B cell (primary cell): ENCODE measurements at regions not wholly inside any gene's neighbourhood (a gene's known extent, or its start where the extent isn't known, plus 50 kb on each side); places are given as distances from the start of the nearest gene placed in this dataset.

ENCODE experiments used
- ATAC-seq: fragments of 200-7000 bp; cut with Tn5 transposase; one replicate; pipeline ENCODE4 v1.10.0; 2021; ENCODE audit warnings: low read depth, mild to moderate bottlenecking, moderate number of reproducible peaks, moderate library complexity
- CTCF ChIA-PET: fragments of 350-600 bp; sonication (Branson Sonifier 250); formaldehyde crosslinking; loops from one replicate; lab custom pipeline; 2021; ENCODE audit warnings: antibody characterized with exemption, inconsistent platforms; lab: Charles Lee
- POLR2A ChIA-PET: fragments of 350-600 bp; sonication (Branson Sonifier 250); formaldehyde crosslinking; loops from one replicate; lab custom pipeline; 2021; ENCODE audit warnings: antibody characterized with exemption; lab: Charles Lee
- DNase-seq: peaks from one replicate; pipeline ENCODE4 v3.0.0; 2013
- H2AFZ ChIP-seq: 2 replicates; pipeline ENCODE4 v1.6.1; 2012; ENCODE audit warnings: mild to moderate bottlenecking, low read depth, low read length; ENCODE audit not compliant: insufficient read depth, poor library complexity, severe bottlenecking
- H3K27ac ChIP-seq, 2 donors: 1 replicate in 1 of 2; 2 replicates in 1 of 2; pipeline ENCODE4 v1.5.1; 2012 to 2013; ENCODE audit warnings: low read length in 2 of 2, mild to moderate bottlenecking in 2 of 2, moderate library complexity in 1 of 2
- H3K27me3 ChIP-seq, 4 experiments: fragments of 200-600 bp in 1 of 4; sonication (generic) in 1 of 4; replicated peaks in 1 of 4; 1 replicate in 2 of 4; 2 replicates in 2 of 4; pipeline versions ENCODE4 v1.6.1 to v1.7.0; 2013 to 2016; ENCODE audit warnings: low read length in 3 of 4, mild to moderate bottlenecking in 2 of 4, mixed read lengths in 1 of 4, moderate library complexity in 1 of 4; ENCODE audit not compliant: insufficient read depth in 4 of 4, control insufficient read depth in 3 of 4; ENCODE audit errors: control extremely low read depth in 1 of 4
- H3K36me3 ChIP-seq, 2 experiments: replicated peaks in 1 of 2; 1 replicate in 1 of 2; 2 replicates in 1 of 2; pipeline versions ENCODE4 v1.6.1 to v1.7.1; 2013; ENCODE audit warnings: low read length in 1 of 2; ENCODE audit not compliant: insufficient read depth in 2 of 2, control insufficient read depth in 1 of 2; ENCODE audit errors: control extremely low read depth in 1 of 2, extremely low read depth in 1 of 2
- H3K4me1 ChIP-seq, 2 donors: fragments of 200-600 bp in 1 of 2; sonication (generic) in 1 of 2; 1 replicate in 1 of 2; 2 replicates in 1 of 2; pipeline versions ENCODE4 v1.5.1 to v1.6.1; 2013 to 2017; ENCODE audit warnings: low read length in 2 of 2; ENCODE audit not compliant: control insufficient read depth in 2 of 2, insufficient read depth in 2 of 2
- H3K4me2 ChIP-seq: replicated peaks from 2 replicates; pipeline ENCODE3; 2012; ENCODE audit warnings: mild to moderate bottlenecking, low read depth, low read length; ENCODE audit not compliant: poor library complexity, severe bottlenecking
- H3K4me3 ChIP-seq, 5 experiments: fragments of 200-600 bp in 1 of 5; sonication (generic) in 1 of 5; 1 replicate in 3 of 5; 2 replicates in 2 of 5; pipeline versions ENCODE4 v1.5.1 to v1.7.0; 2011 to 2016; ENCODE audit warnings: low read length in 4 of 5, mild to moderate bottlenecking in 4 of 5, low read depth in 2 of 5, control low read depth in 1 of 5, moderate library complexity in 1 of 5; ENCODE audit not compliant: insufficient read depth in 1 of 5; ENCODE audit errors: control extremely low read depth in 1 of 5, extremely low read depth in 1 of 5
- H3K79me2 ChIP-seq: fragments of 200-600 bp; sonication (generic); one replicate; pipeline ENCODE4 v1.6.0; 2016; ENCODE audit warnings: low read length; ENCODE audit not compliant: control insufficient read depth, insufficient read depth
- H3K9ac ChIP-seq: fragments of 200-600 bp; sonication (generic); 2 replicates; pipeline ENCODE4 v1.6.1; 2017; ENCODE audit warnings: mild to moderate bottlenecking, low read length, moderate library complexity
- H3K9me3 ChIP-seq, 3 donors: one replicate each; pipeline versions ENCODE4 v1.6.1 to v1.7.1; 2013; ENCODE audit warnings: low read length in 2 of 3; ENCODE audit not compliant: control insufficient read depth in 2 of 3, insufficient read depth in 1 of 3; ENCODE audit errors: control extremely low read depth in 1 of 3
- H4K20me1 ChIP-seq: 2 replicates; pipeline ENCODE4 v1.6.0; 2012; ENCODE audit warnings: mild to moderate bottlenecking, low read length; ENCODE audit not compliant: insufficient read depth, control insufficient read depth, poor library complexity, severe bottlenecking
- H3K27ac Mint-ChIP-seq: one replicate; pipeline ENCODE4 v1.8.0; 2021; ENCODE audit warnings: mixed read lengths
- H3K27me3 Mint-ChIP-seq: one replicate; pipeline ENCODE4 v1.8.0; 2021; ENCODE audit warnings: mixed read lengths
- H3K4me1 Mint-ChIP-seq: one replicate; pipeline ENCODE4 v1.8.0; 2021; ENCODE audit warnings: mixed read lengths
- H3K4me3 Mint-ChIP-seq: one replicate; pipeline ENCODE4 v1.8.0; 2021; ENCODE audit warnings: mixed read lengths
- H3K9me3 Mint-ChIP-seq: one replicate; pipeline ENCODE4 v1.8.0; 2022; ENCODE audit warnings: mixed read lengths; ENCODE audit not compliant: insufficient read depth
- CTCF ChIP-seq: fragments of 200-600 bp; IDR thresholded peaks from one replicate; pipeline ENCODE4 v1.8.0; 2022; ENCODE audit warnings: antibody characterized with exemption, mild to moderate bottlenecking
- EZH2 ChIP-seq: IDR thresholded peaks from 2 replicates; pipeline ENCODE4 v1.6.1; 2012; ENCODE audit warnings: borderline replicate concordance, low read depth, mild to moderate bottlenecking, moderate library complexity, low read length; ENCODE audit not compliant: insufficient read depth, poor library complexity, severe bottlenecking
- WGBS: methylation state at CpG from one replicate; pipeline ENCODE4 v1.1.5; 2013; ENCODE audit warnings: missing lambda C conversion rate; ENCODE audit not compliant: insufficient coverage; 5-methylcytosine and 5-hydroxymethylcytosine counted together
- intact Hi-C: fragments of 100-400 bp; cut with micrococcal nuclease; formaldehyde crosslinking; loops from one replicate; pipeline ENCODE4 v1.10.0; 2022

DNA sequence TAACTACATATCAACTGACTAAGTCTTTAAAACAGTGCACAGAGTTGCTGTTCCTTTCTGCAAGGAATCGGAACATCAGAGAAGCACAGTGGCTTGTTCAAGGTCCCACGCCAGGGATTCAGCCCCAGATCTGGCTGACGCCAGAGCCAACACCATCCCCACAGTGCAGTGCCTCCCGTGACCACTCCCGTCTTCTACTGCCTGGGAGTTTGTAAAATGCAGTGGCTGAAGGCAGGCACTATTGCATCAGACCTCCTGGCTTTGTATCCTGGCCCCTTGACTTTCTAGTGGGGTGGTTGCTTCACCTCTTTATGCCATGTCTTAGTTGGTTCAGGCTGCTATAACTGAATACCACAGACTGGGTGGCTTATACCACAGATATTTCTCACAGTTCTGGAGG, 131.0 kb downstream of the NSG2 start:
- H3K79me2 ChIP-seq: no peaks in the 10 kb centered on the region
- Mint-ChIP-seq H3K4me3 (no peak overlapping the region), H3K4me1 (no peaks in the 10 kb centered on the region), H3K9me3 (peaks cover 1% of the 10 kb centered on the region), H3K27me3 (peaks cover 27% of the 10 kb centered on the region), H3K27ac (no peak overlapping the region)
- no peaks in the 10 kb centered on the region for H3K36me3 ChIP-seq
- no peak overlapping the region for H3K27ac ChIP-seq
- H2AFZ ChIP-seq: no peak overlapping the region
- H3K9me3 ChIP-seq: peaks cover 0 to 10% (median 0%) of the 10 kb centered on the region in 3 donors
- DNase-seq (no peak), ATAC-seq (no peak)
- no peaks in the 10 kb centered on the region for H3K4me1 ChIP-seq
- intact Hi-C loops: no loop called here
- peaks cover 0 to 9% (median 0%) of the 10 kb centered on the region in 4 experiments for H3K27me3 ChIP-seq
- 88% methylated on average over 3 of the region's 5 CpGs for WGBS
- ChIA-PET POLR2A (no interaction called here), CTCF (no interaction called here)
- no peak for TF ChIP-seq EZH2
- TF ChIP-seq CTCF: no peak
- H3K4me2 ChIP-seq: no peak overlapping the region
- no peak overlapping the region for H3K9ac ChIP-seq
- no peak overlapping the region for H3K4me3 ChIP-seq
- H4K20me1 ChIP-seq: no peaks in the 10 kb centered on the region

- no peaks in the 10 kb centered on the region for H4K20me1 ChIP-seq
- Mint-ChIP-seq H3K4me1 (no peaks in the 10 kb centered on the region), H3K27me3 (peaks cover 27% of the 10 kb centered on the region), H3K27ac (no peak overlapping the region), H3K4me3 (no peak overlapping the region), H3K9me3 (peaks cover 1% of the 10 kb centered on the region)
- H2AFZ ChIP-seq: no peak overlapping the region
- 80% methylated on average over 5 of the region's 6 CpGs for WGBS
- ATAC-seq (no peak), DNase-seq (no peak)
- intact Hi-C loops: no loop called here
- no peak overlapping the region for H3K4me2 ChIP-seq
- H3K4me3 ChIP-seq: no peak overlapping the region
- no peaks in the 10 kb centered on the region for H3K4me1 ChIP-seq
- no peaks in the 10 kb centered on the region for H3K79me2 ChIP-seq
- POLR2A ChIA-PET: no interaction called here
- CTCF ChIA-PET: no interaction called here
- H3K9ac ChIP-seq: no peak overlapping the region
- TF ChIP-seq CTCF: no peak
- TF ChIP-seq EZH2: no peak
- H3K36me3 ChIP-seq: no peaks in the 10 kb centered on the region
- peaks cover 0 to 10% (median 0%) of the 10 kb centered on the region in 3 donors for H3K9me3 ChIP-seq
- no peak overlapping the region for H3K27ac ChIP-seq
- H3K27me3 ChIP-seq: peaks cover 0 to 9% (median 0%) of the 10 kb centered on the region in 4 experiments
Measured at GRCh38 chr5:174177531-174177930, 132.0 kb downstream of the NSG2 start.
